ENCODE measurements at regions not wholly inside any gene's neighbourhood (a gene's known extent, or its start where the extent isn't known, plus 50 kb on each side); places are given as distances from the start of the nearest gene placed in this dataset.

DNA sequence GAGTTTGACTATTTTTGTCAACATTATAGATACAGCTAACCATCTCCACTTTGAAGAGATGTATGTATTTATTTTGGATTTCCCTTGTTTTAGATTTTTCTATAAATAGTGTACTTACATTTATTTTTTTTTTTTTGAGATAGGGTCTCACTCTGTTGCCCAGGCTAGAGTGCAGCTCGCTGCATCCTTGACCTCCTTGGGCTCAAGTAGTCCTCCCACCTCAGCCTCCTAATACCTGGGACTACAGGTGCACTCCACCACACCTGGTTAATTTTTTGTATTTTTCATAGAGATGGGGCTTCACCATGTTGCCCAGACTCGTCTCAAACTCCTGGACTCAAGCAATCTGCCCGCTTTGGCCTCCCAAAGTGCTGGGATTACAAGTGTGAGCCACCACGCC, 55.3 kb upstream of the TRPM1 start:
- TF ChIP-seq, protein P1, sequence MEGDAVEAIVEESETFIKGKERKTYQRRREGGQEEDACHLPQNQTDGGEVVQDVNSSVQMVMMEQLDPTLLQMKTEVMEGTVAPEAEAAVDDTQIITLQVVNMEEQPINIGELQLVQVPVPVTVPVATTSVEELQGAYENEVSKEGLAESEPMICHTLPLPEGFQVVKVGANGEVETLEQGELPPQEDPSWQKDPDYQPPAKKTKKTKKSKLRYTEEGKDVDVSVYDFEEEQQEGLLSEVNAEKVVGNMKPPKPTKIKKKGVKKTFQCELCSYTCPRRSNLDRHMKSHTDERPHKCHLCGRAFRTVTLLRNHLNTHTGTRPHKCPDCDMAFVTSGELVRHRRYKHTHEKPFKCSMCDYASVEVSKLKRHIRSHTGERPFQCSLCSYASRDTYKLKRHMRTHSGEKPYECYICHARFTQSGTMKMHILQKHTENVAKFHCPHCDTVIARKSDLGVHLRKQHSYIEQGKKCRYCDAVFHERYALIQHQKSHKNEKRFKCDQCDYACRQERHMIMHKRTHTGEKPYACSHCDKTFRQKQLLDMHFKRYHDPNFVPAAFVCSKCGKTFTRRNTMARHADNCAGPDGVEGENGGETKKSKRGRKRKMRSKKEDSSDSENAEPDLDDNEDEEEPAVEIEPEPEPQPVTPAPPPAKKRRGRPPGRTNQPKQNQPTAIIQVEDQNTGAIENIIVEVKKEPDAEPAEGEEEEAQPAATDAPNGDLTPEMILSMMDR (IDR thresholded peaks at IDR 0.05; ENCODE audit: poor library complexity, severe bottlenecking) = no peak
- TF ChIP-seq, protein P2, sequence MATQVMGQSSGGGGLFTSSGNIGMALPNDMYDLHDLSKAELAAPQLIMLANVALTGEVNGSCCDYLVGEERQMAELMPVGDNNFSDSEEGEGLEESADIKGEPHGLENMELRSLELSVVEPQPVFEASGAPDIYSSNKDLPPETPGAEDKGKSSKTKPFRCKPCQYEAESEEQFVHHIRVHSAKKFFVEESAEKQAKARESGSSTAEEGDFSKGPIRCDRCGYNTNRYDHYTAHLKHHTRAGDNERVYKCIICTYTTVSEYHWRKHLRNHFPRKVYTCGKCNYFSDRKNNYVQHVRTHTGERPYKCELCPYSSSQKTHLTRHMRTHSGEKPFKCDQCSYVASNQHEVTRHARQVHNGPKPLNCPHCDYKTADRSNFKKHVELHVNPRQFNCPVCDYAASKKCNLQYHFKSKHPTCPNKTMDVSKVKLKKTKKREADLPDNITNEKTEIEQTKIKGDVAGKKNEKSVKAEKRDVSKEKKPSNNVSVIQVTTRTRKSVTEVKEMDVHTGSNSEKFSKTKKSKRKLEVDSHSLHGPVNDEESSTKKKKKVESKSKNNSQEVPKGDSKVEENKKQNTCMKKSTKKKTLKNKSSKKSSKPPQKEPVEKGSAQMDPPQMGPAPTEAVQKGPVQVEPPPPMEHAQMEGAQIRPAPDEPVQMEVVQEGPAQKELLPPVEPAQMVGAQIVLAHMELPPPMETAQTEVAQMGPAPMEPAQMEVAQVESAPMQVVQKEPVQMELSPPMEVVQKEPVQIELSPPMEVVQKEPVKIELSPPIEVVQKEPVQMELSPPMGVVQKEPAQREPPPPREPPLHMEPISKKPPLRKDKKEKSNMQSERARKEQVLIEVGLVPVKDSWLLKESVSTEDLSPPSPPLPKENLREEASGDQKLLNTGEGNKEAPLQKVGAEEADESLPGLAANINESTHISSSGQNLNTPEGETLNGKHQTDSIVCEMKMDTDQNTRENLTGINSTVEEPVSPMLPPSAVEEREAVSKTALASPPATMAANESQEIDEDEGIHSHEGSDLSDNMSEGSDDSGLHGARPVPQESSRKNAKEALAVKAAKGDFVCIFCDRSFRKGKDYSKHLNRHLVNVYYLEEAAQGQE (IDR thresholded peaks at IDR 0.05; ENCODE audit: borderline replicate concordance) = no peak
